Mesothelial cell of epicardium (in vitro differentiated cells): ENCODE measurements at regions not wholly inside any gene's neighbourhood (a gene's known extent, or its start where the extent isn't known, plus 50 kb on each side); places are given as distances from the start of the nearest gene placed in this dataset.

Experiments used
- DNase-seq, 2 experiments: peaks; one replicate each; pipeline ENCODE4 v3.0.0; 2021; ENCODE audit warnings: low spot score in 2 of 2; ENCODE audit not compliant: unreplicated experiment in 2 of 2
- H3K27ac Mint-ChIP-seq: 2 replicates; pipeline ENCODE4 v1.8.0; 2021; ENCODE audit warnings: mixed read lengths
- H3K27me3 Mint-ChIP-seq: 2 replicates; pipeline ENCODE4 v1.8.0; 2021; ENCODE audit warnings: low read depth, mixed read lengths
- H3K36me3 Mint-ChIP-seq: 2 replicates; pipeline ENCODE4 v1.8.0; 2021; ENCODE audit warnings: mixed read lengths
- H3K4me1 Mint-ChIP-seq: 2 replicates; pipeline ENCODE4 v1.8.0; 2021; ENCODE audit warnings: mixed read lengths
- H3K4me3 Mint-ChIP-seq: 2 replicates; pipeline ENCODE4 v1.8.0; 2021; ENCODE audit warnings: mild to moderate bottlenecking, moderate library complexity, mixed read lengths
- H3K9me3 Mint-ChIP-seq: 2 replicates; pipeline ENCODE4 v1.8.0; 2021; ENCODE audit warnings: mixed read lengths
- TF ChIP-seq, protein P1 (sequence below): fragments of 200-600 bp; sonication (generic); IDR thresholded peaks from one replicate; pipeline ENCODE4 v1.5.0; 2021; ENCODE audit warnings: antibody characterized with exemption; ENCODE audit not compliant: unreplicated experiment

DNA sequence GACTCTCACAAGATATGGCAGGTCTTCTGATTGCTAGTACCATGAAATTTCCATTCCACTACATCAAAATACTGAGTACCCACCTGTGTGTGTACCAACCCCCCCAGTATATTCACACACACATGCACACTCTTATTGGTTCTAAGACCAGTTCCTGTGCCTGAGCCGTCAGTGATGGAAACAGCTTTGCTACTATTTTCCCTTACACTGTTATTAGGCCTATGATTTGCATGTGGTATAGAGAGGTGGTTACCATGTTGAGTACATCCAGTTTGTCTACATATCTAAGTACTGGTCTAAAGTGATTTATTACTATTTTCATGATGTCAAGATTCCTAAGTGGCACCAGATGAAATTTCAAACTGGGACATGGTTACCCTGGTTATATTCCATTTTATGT is 459.9 kb downstream of the BCKDHB start:
- no peak for DNase-seq

DNA sequence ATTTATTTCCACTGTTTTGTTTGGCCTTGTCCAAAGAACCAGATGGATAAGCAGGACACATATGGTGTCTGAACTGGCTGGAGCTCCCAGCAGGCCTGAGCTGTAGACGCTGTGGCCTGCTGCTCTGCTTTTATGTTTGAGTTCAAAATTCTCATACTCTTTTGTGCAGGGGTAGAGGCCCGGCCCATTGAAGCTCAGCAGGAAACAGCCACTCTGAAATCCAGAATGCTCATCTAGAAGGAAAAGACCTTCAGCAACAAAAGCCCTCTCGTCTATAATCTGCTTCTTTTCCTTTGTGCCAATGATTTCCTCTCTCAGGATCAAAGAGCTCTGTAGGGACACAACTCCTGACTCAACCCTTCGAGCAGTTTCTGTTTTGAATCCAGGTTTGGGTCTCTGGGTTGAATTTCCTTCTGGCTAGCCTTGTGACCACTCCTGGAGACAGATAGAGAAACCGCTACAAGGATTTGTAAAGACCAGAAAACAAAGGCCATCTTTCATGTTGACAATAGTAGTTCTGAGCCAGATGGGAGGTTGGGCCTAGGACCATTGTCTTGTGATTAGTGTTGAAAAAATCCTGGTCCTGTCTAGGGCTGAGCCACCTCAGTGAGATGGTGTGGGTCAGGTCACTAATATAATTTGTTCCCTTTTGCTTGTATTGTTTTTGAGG is 446.7 kb downstream of the BCKDHB start:
- no peak overlapping the region for H3K4me3 Mint-ChIP-seq
- no peaks in the 10 kb centered on the region for H3K4me1 Mint-ChIP-seq
- DNase-seq = no peak
- no peak overlapping the region for H3K27ac Mint-ChIP-seq
- TF ChIP-seq, protein P1, sequence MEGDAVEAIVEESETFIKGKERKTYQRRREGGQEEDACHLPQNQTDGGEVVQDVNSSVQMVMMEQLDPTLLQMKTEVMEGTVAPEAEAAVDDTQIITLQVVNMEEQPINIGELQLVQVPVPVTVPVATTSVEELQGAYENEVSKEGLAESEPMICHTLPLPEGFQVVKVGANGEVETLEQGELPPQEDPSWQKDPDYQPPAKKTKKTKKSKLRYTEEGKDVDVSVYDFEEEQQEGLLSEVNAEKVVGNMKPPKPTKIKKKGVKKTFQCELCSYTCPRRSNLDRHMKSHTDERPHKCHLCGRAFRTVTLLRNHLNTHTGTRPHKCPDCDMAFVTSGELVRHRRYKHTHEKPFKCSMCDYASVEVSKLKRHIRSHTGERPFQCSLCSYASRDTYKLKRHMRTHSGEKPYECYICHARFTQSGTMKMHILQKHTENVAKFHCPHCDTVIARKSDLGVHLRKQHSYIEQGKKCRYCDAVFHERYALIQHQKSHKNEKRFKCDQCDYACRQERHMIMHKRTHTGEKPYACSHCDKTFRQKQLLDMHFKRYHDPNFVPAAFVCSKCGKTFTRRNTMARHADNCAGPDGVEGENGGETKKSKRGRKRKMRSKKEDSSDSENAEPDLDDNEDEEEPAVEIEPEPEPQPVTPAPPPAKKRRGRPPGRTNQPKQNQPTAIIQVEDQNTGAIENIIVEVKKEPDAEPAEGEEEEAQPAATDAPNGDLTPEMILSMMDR = no peak
- H3K9me3 Mint-ChIP-seq = peaks cover 15% of the 10 kb centered on the region
- no peaks in the 10 kb centered on the region for H3K36me3 Mint-ChIP-seq
- no peaks in the 10 kb centered on the region for H3K27me3 Mint-ChIP-seq

More for the DNA sequence above, 459.9 kb downstream of the BCKDHB start:
- Mint-ChIP-seq H3K9me3 (peaks cover 9% of the 10 kb centered on the region), H3K4me1 (peaks cover 9% of the 10 kb centered on the region), H3K4me3 (no peak overlapping the region), H3K36me3 (no peaks in the 10 kb centered on the region), H3K27ac (no peak overlapping the region), H3K27me3 (no peaks in the 10 kb centered on the region)
- TF ChIP-seq, protein P1 = no peak

- no peaks in the 10 kb centered on the region for H3K27me3 Mint-ChIP-seq
- H3K4me3 Mint-ChIP-seq = no peak overlapping the region
- TF ChIP-seq, protein P1 = no peak
- no peaks in the 10 kb centered on the region for H3K36me3 Mint-ChIP-seq
- DNase-seq = no peak
- no peaks in the 10 kb centered on the region for H3K4me1 Mint-ChIP-seq
- peaks cover 15% of the 10 kb centered on the region for H3K9me3 Mint-ChIP-seq
- no peak overlapping the region for H3K27ac Mint-ChIP-seq
Measured at GRCh38 chr6:80550748-80551147, 444.3 kb downstream of the BCKDHB start.

DNA sequence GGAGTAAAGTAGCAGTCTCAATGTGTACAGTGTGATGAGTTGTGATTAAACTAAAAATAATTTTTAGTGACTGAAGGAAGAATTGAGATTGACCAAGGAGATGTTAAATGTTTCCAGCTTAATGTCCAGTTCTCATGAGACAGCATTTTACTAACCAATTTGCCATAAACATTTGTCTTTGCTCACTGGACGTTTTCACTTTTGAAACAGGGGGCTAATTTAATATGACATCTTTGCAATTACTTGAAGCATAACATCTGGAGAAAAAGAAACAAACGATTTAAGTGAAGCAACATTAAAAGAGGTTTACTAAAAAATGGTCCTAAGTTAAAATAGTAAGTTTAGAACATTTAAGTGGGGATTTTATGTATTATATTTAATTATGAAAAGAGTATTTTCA is 443.8 kb downstream of the BCKDHB start:
- no peak overlapping the region for H3K4me3 Mint-ChIP-seq
- no peak for DNase-seq
- no peaks in the 10 kb centered on the region for H3K4me1 Mint-ChIP-seq
- H3K36me3 Mint-ChIP-seq = no peaks in the 10 kb centered on the region
- peaks cover 15% of the 10 kb centered on the region for H3K9me3 Mint-ChIP-seq
- no peaks in the 10 kb centered on the region for H3K27me3 Mint-ChIP-seq
- no peak overlapping the region for H3K27ac Mint-ChIP-seq
- TF ChIP-seq, protein P1 = no peak

GRCh38 chr6:80548532-80548931 is 442.1 kb downstream of the BCKDHB start:
- H3K4me3 Mint-ChIP-seq = no peak overlapping the region
- TF ChIP-seq, protein P1 = no peak
- no peaks in the 10 kb centered on the region for H3K36me3 Mint-ChIP-seq
- DNase-seq = no peak
- H3K9me3 Mint-ChIP-seq = peaks cover 15% of the 10 kb centered on the region
- no peaks in the 10 kb centered on the region for H3K27me3 Mint-ChIP-seq
- H3K27ac Mint-ChIP-seq = no peak overlapping the region
- H3K4me1 Mint-ChIP-seq = peaks cover 4% of the 10 kb centered on the region
